OCI-LY7 (cell line): ENCODE measurements at regions not wholly inside any gene's neighbourhood (a gene's known extent, or its start where the extent isn't known, plus 50 kb on each side); places are given as distances from the start of the nearest gene placed in this dataset.

Experiments
- BruUV-seq: library from RNA; stranded (reverse); fragments of 400-500 nt; replicated peaks from 2 replicates; lab custom pipeline; 2021; lab: Mats Ljungman, UMichigan
- CTCF ChIA-PET: fragments of 300-600 bp; sonication (Branson Sonifier 250); formaldehyde crosslinking; loops from one replicate; lab custom pipeline; 2022; ENCODE audit warnings: antibody characterized with exemption; ENCODE audit not compliant: unreplicated experiment; lab: Charles Lee
- POLR2A ChIA-PET: fragments of 300-600 bp; sonication (Branson Sonifier 250); formaldehyde crosslinking; loops from one replicate; lab custom pipeline; 2022; ENCODE audit warnings: antibody characterized with exemption; lab: Charles Lee
- DNase-seq: peaks from one replicate; pipeline ENCODE4 v3.0.0-alpha.2; 2015; ENCODE audit warnings: low spot score
- H2AFZ ChIP-seq: fragments of 200-600 bp; sonication (generic), shearing (Covaris generic); 2 replicates; pipeline ENCODE4 v1.6.1; 2014; ENCODE audit warnings: mild to moderate bottlenecking, antibody characterized with exemption, low read length, moderate library complexity
- H3K27ac ChIP-seq: fragments of 200-600 bp; sonication (generic); 2 replicates; pipeline ENCODE4 v1.5.1; 2014; ENCODE audit warnings: mixed run types, low read depth, mild to moderate bottlenecking, moderate library complexity, low read length, inconsistent platforms; ENCODE audit not compliant: poor library complexity, severe bottlenecking
- H3K36me3 ChIP-seq: fragments of 200-600 bp; sonication (generic); 2 replicates; pipeline ENCODE4 v1.6.1; 2014; ENCODE audit warnings: mild to moderate bottlenecking, antibody characterized with exemption, low read length, moderate library complexity, mixed read lengths; ENCODE audit not compliant: insufficient read depth
- H3K4me1 ChIP-seq: fragments of 200-600 bp; sonication (generic); 2 replicates; pipeline ENCODE4 v1.5.1; 2014; ENCODE audit warnings: mild to moderate bottlenecking, low read length; ENCODE audit not compliant: insufficient read depth, poor library complexity, severe bottlenecking
- H3K4me2 ChIP-seq: fragments of 200-600 bp; sonication (generic); 2 replicates; pipeline ENCODE4 v1.6.1; 2014; ENCODE audit warnings: mild to moderate bottlenecking, low read length
- H3K4me3 ChIP-seq: fragments of 200-600 bp; sonication (generic); 2 replicates; pipeline ENCODE4 v1.5.1; 2014; ENCODE audit warnings: mild to moderate bottlenecking, low read depth, low read length; ENCODE audit not compliant: poor library complexity, severe bottlenecking
- H3K79me2 ChIP-seq: fragments of 200-600 bp; sonication (generic); 2 replicates; pipeline ENCODE4 v1.6.1; 2016; ENCODE audit warnings: low read depth, mild to moderate bottlenecking, low read length, moderate library complexity, mixed read lengths; ENCODE audit not compliant: insufficient read depth
- H3K9me2 ChIP-seq: fragments of 200-600 bp; sonication (generic); 2 replicates; pipeline ENCODE4 v1.6.1; 2016; ENCODE audit warnings: mild to moderate bottlenecking, low read length, mixed read lengths; ENCODE audit not compliant: insufficient read depth
- H3K9me3 ChIP-seq: fragments of 200-600 bp; sonication (generic); 2 replicates; pipeline ENCODE4 v1.6.1; 2014; ENCODE audit warnings: mild to moderate bottlenecking, mixed run types, low read length, mixed read lengths
- H4K20me1 ChIP-seq: fragments of 200-600 bp; sonication (generic); 2 replicates; pipeline ENCODE4 v1.6.1; 2014; ENCODE audit warnings: mild to moderate bottlenecking, antibody characterized with exemption, low read length, moderate library complexity, mixed read lengths; ENCODE audit not compliant: insufficient read depth
- CTCF ChIP-seq: fragments of 200-600 bp; sonication (generic); conservative IDR thresholded peaks from 2 replicates; pipeline ENCODE4 v1.5.1; 2014; ENCODE audit warnings: mild to moderate bottlenecking, antibody characterized with exemption, low read length, moderate library complexity, mixed read lengths
- EZH2phosphoT487 ChIP-seq: fragments of 200-600 bp; sonication (generic); IDR thresholded peaks from 2 replicates; pipeline ENCODE4 v1.6.1; 2018; ENCODE audit warnings: low read depth, borderline replicate concordance, mild to moderate bottlenecking, mixed run types, antibody characterized with exemption, low read length, moderate library complexity, mixed read lengths
- intact Hi-C: fragments of 100-400 bp; cut with micrococcal nuclease; formaldehyde crosslinking; loops from one replicate; pipeline ENCODE4 v1.10.0; 2022; ENCODE audit not compliant: unreplicated experiment

GRCh38 chr3:72444656-72445223 lies 403.5 kb downstream of the SHQ1 start:
- Histone ChIP-seq H3K36me3 (peaks cover 26% of the 10 kb centered on the region), H3K4me1 (peaks cover 66% of the 10 kb centered on the region), H3K4me3 (peak overlapping the region; percentile 86), H2AFZ (no peak overlapping the region), H3K9me2 (no peaks in the 10 kb centered on the region), H3K79me2 (peaks cover 68% of the 10 kb centered on the region), H4K20me1 (peaks cover 61% of the 10 kb centered on the region), H3K27ac (no peak overlapping the region), H3K4me2 (peak overlapping the region; percentile 95), H3K9me3 (no peaks in the 10 kb centered on the region)
- ChIA-PET POLR2A (no interaction called here), CTCF (no interaction called here)
- BruUV-seq, result no TSS peak
- intact Hi-C loops, result loop anchor here (5.0 to 10.0 kb wide), 6 partner anchors 132 to 460 kb away; no protein-coding TSS in a partner anchor
- TF ChIP-seq CTCF (no peak), EZH2phosphoT487 (no peak)
- DNase-seq, result no peak

GRCh38 chr3:72442759-72443158 lies 405.5 kb downstream of the SHQ1 start:
- H4K20me1 ChIP-seq, result peaks cover 78% of the 10 kb centered on the region
- no TSS peak for BruUV-seq
- POLR2A ChIA-PET, result interaction anchor here (0.6 to 1.6 kb wide), 4 partner anchors 23 to 458 kb away, joined by 3 to 4 read pairs (median 3); no protein-coding TSS in a partner anchor
- no peaks in the 10 kb centered on the region for H3K9me3 ChIP-seq
- H2AFZ ChIP-seq, result no peak overlapping the region
- H3K4me2 ChIP-seq, result 0 out of 2 replicates have a peak overlapping the region, but pooled peaks have one; percentile 10
- intact Hi-C loops, result loop anchor here (5.0 to 10.0 kb wide), 4 partner anchors 130 to 458 kb away; no protein-coding TSS in a partner anchor
- peaks cover 42% of the 10 kb centered on the region for H3K36me3 ChIP-seq
- H3K79me2 ChIP-seq, result peaks cover 87% of the 10 kb centered on the region
- H3K9me2 ChIP-seq, result no peaks in the 10 kb centered on the region
- peaks cover 78% of the 10 kb centered on the region for H3K4me1 ChIP-seq
- CTCF ChIA-PET, result no interaction called here
- H3K27ac ChIP-seq, result no peak overlapping the region
- no peak overlapping the region for H3K4me3 ChIP-seq
- TF ChIP-seq EZH2phosphoT487 (no peak), CTCF (no peak)
- no peak for DNase-seq
